Body of pancreas (tissue), 4 donors: ENCODE measurements at regions not wholly inside any gene's neighbourhood (a gene's known extent, or its start where the extent isn't known, plus 50 kb on each side); places are given as distances from the start of the nearest gene placed in this dataset.
"Not testable (repeated sequence)": the region's sequence is repeated elsewhere in the genome, so short reads cannot be mapped to it uniquely, and the experiment has no call there.

Experiments
- ATAC-seq: fragments of 150-250 bp; one replicate; pipeline ENCODE4 v1.9.1; 2016
- DNase-seq, 4 donors: peaks; one replicate each; pipeline ENCODE4 v3.0.0-alpha.2; 2019
- H3K27ac ChIP-seq, 4 donors: fragments of 200-600 bp; sonication (generic); 1 replicate in 3 of 4; 2 replicates in 1 of 4; pipeline versions ENCODE4 v1.5.1 to v1.6.1; 2016 to 2019; ENCODE audit warnings: mild to moderate bottlenecking in 1 of 4, mixed read lengths in 1 of 4, moderate library complexity in 1 of 4
- H3K27me3 ChIP-seq, 2 donors: fragments of 200-600 bp; sonication (generic); one replicate each; pipeline ENCODE4 v1.6.0; 2016; ENCODE audit warnings: mild to moderate bottlenecking in 1 of 2
- H3K36me3 ChIP-seq, 2 donors: fragments of 200-600 bp; sonication (generic); replicated peaks in 1 of 2; 2 replicates each; pipeline ENCODE4 v1.5.1; 2016; ENCODE audit warnings: low read depth in 2 of 2; ENCODE audit not compliant: insufficient read depth in 1 of 2
- H3K4me1 ChIP-seq: fragments of 200-600 bp; sonication (generic); one replicate; pipeline ENCODE4 v1.6.0; 2016
- H3K4me3 ChIP-seq, 2 donors: fragments of 200-600 bp; sonication (generic); 1 replicate in 1 of 2; 2 replicates in 1 of 2; pipeline ENCODE4 v1.5.1; 2016 to 2019
- H3K9me3 ChIP-seq, 3 donors: fragments of 200-600 bp; sonication (generic); 1 replicate in 2 of 3; 2 replicates in 1 of 3; pipeline ENCODE4 v1.5.1; 2016
- CTCF ChIP-seq, 7 experiments: fragments of 450-650 bp in 4 of 7; fragments of 200-600 bp in 3 of 7; sonication (generic) in 3 of 7; IDR thresholded peaks; one replicate each; pipeline ENCODE4 v1.5.1; 2016 to 2019; ENCODE audit warnings: antibody characterized with exemption in 7 of 7
- WGBS, 2 donors: methylation state at CpG; one replicate each; pipeline ENCODE4 v1.1.5; 2017; 5-methylcytosine and 5-hydroxymethylcytosine counted together
- intact Hi-C: fragments of 100-400 bp; cut with DNase I; formaldehyde crosslinking; loops from one replicate; pipeline ENCODE4 v1.15.1; 2023

DNA sequence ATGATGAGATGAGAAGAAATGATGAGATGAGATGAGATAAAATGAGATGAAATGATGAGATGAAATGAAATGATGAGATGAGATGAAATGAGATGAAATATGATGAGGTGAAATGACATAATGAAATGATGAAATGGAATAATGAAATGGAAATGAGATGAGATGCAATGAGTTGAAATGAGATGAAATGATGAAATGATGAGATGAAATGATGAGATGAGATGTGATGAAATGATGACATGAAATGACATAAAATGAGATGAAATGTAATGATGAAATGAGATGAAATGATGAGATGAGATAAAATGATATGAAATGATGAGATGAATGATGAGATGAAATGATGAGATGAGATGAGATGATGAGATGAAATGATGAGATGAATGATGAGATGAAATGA is 338.6 kb upstream of the PLGLB1 start:
- intact Hi-C loops = not testable (repeated sequence)

GRCh38 chr2:87360927-87361326 is 339.3 kb upstream of the PLGLB1 start:
- H3K27ac ChIP-seq, ATAC-seq, H3K4me1 ChIP-seq, intact Hi-C loops, H3K27me3 ChIP-seq, DNase-seq, H3K9me3 ChIP-seq, H3K36me3 ChIP-seq, H3K4me3 ChIP-seq: not testable (repeated sequence)
- 54 to 79% methylated on average over 2 of the region's 2 CpGs for WGBS, 2 donors

More for the DNA sequence above, 338.6 kb upstream of the PLGLB1 start:
- H3K9me3 ChIP-seq, ATAC-seq, DNase-seq, H3K27me3 ChIP-seq, H3K4me1 ChIP-seq, H3K27ac ChIP-seq, H3K4me3 ChIP-seq, H3K36me3 ChIP-seq: not testable (repeated sequence)

GRCh38 chr2:87361805-87362204 is 340.2 kb upstream of the PLGLB1 start:
- DNase-seq, intact Hi-C loops, H3K27ac ChIP-seq, H3K27me3 ChIP-seq, H3K4me3 ChIP-seq, H3K4me1 ChIP-seq, ATAC-seq, H3K9me3 ChIP-seq, H3K36me3 ChIP-seq: not testable (repeated sequence)

DNA sequence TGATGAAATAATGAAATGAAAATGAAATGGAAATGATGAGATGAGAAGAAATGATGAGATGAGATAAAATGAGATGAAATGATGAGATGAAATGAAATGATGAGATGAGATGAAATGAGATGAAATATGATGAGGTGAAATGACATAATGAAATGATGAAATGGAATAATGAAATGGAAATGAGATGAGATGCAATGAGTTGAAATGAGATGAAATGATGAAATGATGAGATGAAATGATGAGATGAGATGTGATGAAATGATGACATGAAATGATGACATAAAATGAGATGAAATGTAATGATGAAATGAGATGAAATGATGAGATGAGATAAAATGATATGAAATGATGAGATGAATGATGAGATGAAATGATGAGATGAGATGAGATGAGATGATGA is 342.7 kb upstream of the PLGLB1 start:
- H3K27me3 ChIP-seq, H3K4me3 ChIP-seq, H3K27ac ChIP-seq, H3K4me1 ChIP-seq, DNase-seq, H3K9me3 ChIP-seq, ATAC-seq, intact Hi-C loops, H3K36me3 ChIP-seq: not testable (repeated sequence)
- peak in 1 of 7 experiments; percentile 11 for TF ChIP-seq CTCF (IDR thresholded peaks at IDR 0.05)

DNA sequence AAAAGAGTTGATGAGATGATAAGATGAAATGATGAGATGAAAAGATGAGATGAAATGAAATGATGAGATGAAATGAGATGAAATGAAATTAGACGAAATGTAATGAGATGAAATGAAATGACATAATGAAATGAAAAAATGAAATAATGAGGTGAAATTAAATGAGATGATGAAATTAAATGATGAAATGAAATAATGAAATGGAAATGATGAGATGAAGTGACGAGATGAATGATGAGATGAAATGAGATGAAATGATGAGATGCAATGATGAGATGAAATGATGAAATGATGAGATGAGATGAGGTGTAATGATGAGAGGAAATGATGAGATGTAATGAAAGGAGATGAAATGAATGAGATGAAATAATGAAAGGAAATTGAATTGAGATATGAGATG is 343.4 kb upstream of the PLGLB1 start:
- H3K9me3 ChIP-seq, H3K27me3 ChIP-seq, ATAC-seq, H3K27ac ChIP-seq, DNase-seq, H3K36me3 ChIP-seq, intact Hi-C loops, H3K4me3 ChIP-seq, H3K4me1 ChIP-seq: not testable (repeated sequence)
- WGBS, 2 donors = 47 to 71% methylated on average over 2 of the region's 2 CpGs

DNA sequence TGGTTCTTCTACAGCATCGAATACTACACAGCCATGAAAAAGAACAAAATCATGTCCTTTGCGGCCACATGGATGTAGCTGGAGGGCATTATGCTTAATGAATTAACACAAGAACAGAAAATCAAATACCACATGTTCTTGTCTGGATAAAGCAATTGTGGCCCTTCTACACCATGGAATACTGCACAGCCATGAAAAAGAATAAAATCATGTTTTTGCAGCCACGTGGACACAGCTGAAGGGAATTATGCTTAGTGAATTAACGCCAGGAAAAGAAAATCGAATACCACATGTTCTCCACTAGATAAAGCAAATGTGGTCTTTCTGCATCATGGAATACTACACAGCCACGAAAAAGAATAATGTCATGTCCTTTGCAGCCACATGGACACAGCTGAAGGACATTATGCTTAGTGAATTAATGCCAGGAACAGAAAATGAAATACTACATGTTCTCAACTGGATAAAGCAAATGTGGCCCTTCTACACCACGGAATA is 361.8 kb upstream of the PLGLB2 start:
- DNase-seq, H3K36me3 ChIP-seq, H3K27ac ChIP-seq, intact Hi-C loops, H3K27me3 ChIP-seq, ATAC-seq, H3K4me3 ChIP-seq, H3K4me1 ChIP-seq, H3K9me3 ChIP-seq: not testable (repeated sequence)
- 69 to 78% methylated on average over 6 of the region's 7 CpGs for WGBS, 2 donors

- H3K4me3 ChIP-seq, H3K27me3 ChIP-seq, H3K36me3 ChIP-seq, H3K9me3 ChIP-seq, intact Hi-C loops, ATAC-seq, H3K27ac ChIP-seq, DNase-seq, H3K4me1 ChIP-seq: not testable (repeated sequence)
- WGBS, 2 donors = 40% methylated on average over 1 of the region's 1 CpG; no CpG with 5 or more reads in 1 of the 2 donors
Observed at GRCh38 chr2:87395784-87396183, 352.1 kb upstream of the PLGLB2 start.

GRCh38 chr2:87396551-87397265 is 351.2 kb upstream of the PLGLB2 start:
- H3K27me3 ChIP-seq, DNase-seq, H3K9me3 ChIP-seq, ATAC-seq, H3K4me1 ChIP-seq, H3K4me3 ChIP-seq, H3K36me3 ChIP-seq, intact Hi-C loops, H3K27ac ChIP-seq: not testable (repeated sequence)
- 66% methylated on average over 9 of the region's 9 CpGs; no CpG with 5 or more reads in 1 of the 2 donors for WGBS, 2 donors

- intact Hi-C loops, H3K27ac ChIP-seq, H3K4me1 ChIP-seq, H3K27me3 ChIP-seq, H3K4me3 ChIP-seq, DNase-seq, ATAC-seq, H3K9me3 ChIP-seq, H3K36me3 ChIP-seq: not testable (repeated sequence)
- 70% methylated on average over 8 of the region's 9 CpGs; no CpG with 5 or more reads in 1 of the 2 donors for WGBS, 2 donors
Observed at GRCh38 chr2:87397276-87398065, 350.4 kb upstream of the PLGLB2 start.

DNA sequence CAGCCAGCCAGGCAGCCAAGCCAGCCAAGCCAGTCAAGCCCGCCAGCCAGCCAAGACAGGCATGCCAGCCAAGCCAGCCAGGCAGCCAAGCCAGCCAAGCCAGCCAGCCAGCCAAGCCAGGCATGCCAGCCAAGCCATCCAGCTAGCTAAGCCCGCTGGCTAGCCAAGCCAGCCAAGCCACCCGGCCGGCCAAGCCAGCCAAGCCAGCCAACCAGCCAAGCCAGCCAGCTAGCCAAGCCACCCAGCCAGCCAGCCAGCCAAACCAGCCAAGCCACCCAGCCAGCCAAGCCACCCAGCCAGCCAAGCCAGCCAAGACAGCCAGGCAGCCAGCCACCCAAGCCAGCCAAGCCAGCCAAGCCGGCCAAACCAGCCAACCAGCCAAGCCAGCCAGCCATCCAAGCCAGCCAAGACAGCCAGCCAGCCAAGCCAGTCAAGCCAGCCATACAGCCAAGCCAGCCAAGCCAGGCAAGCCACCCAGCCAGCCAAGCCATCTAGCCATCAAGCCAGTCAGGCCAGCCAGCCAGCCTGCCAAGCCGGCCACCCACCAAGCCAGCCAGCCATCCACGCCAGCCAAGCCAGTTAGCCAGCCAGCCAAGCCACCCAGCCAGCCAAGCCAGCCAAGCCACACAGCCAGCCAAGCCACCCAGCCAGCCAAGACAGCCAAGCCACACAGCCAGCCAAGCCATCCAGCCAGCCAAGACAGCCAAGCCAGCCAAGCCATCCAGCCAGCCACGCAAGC is 349.2 kb upstream of the PLGLB2 start:
- H3K27me3 ChIP-seq, DNase-seq, H3K4me1 ChIP-seq, H3K27ac ChIP-seq, intact Hi-C loops, H3K36me3 ChIP-seq, H3K9me3 ChIP-seq, ATAC-seq, H3K4me3 ChIP-seq: not testable (repeated sequence)
- WGBS, 2 donors = 84% methylated on average over 6 of the region's 8 CpGs; no CpG with 5 or more reads in 1 of the 2 donors
